Activated CD8-positive, alpha-beta memory T cell treated with anti-CD3 and anti-CD28 coated beads for 36 hours (primary cell): ENCODE measurements at regions not wholly inside any gene's neighbourhood (a gene's known extent, or its start where the extent isn't known, plus 50 kb on each side); places are given as distances from the start of the nearest gene placed in this dataset.

Experiments
- CTCF ChIA-PET: fragments of 350-600 bp; sonication (Branson Sonifier 250); formaldehyde crosslinking; loops from one replicate; lab custom pipeline; 2021; ENCODE audit warnings: antibody characterized with exemption; lab: Charles Lee
- POLR2A ChIA-PET: fragments of 350-600 bp; sonication (Branson Sonifier 250); formaldehyde crosslinking; loops from one replicate; lab custom pipeline; 2021; ENCODE audit warnings: antibody characterized with exemption; lab: Charles Lee

DNA sequence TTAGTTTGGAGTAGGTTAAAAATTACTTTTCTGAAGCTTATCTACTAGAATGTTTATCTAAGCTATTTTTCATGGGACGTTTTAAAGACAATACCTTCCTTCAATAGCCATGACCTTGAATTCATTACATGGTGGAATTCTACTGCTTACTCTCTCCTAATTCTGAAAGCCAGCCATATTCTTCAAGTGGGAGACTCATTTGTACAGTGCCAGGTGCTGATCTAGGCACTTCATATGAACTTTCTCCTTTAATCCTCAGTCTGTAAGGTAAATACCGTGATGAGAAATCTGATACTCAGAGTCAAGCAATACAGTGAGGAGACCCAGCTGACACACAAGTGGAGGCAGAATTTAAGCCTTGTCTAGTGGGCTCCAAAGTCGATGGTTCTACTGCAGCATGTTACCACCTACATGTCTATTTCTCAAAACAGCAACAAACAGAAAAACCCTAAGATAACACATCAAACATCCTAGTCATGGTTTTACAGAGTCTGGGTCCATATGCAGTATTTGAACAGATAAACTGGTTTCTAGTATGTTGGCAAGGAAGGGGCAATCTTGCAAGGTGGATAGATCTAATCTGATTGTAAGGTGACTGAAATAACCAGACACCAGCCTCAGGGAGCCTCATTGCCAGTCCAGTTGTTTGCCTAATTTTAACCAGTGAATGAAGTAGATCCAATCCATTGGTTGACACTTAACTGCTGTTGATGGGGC lies 243.7 kb downstream of the PIK3R1 start:
- ChIA-PET CTCF (interaction anchor here (0.7 to 0.8 kb wide), 3 partner anchors 17 to 172 kb away, joined by 3 read pairs; no protein-coding TSS in a partner anchor), POLR2A (no interaction called here)

DNA sequence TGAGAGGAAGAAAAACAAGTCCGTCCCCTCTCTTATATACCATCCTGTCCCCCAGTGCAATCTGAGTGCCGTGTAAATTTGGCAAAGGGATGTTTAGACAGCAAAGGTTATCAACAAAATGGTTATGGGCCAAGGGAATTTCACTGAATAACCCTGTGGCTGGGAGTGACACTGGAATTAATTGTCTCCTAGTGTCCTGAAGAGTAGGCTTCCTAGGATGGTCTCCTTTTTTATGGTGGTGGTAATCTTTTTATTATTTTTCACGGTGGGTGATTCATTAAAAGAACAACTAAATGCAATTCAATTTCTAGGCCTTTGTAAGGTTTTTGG lies 244.2 kb downstream of the PIK3R1 start:
- ChIA-PET CTCF (interaction anchor here (0.7 to 0.8 kb wide), 3 partner anchors 17 to 172 kb away, joined by 3 read pairs; no protein-coding TSS in a partner anchor), POLR2A (no interaction called here)

DNA sequence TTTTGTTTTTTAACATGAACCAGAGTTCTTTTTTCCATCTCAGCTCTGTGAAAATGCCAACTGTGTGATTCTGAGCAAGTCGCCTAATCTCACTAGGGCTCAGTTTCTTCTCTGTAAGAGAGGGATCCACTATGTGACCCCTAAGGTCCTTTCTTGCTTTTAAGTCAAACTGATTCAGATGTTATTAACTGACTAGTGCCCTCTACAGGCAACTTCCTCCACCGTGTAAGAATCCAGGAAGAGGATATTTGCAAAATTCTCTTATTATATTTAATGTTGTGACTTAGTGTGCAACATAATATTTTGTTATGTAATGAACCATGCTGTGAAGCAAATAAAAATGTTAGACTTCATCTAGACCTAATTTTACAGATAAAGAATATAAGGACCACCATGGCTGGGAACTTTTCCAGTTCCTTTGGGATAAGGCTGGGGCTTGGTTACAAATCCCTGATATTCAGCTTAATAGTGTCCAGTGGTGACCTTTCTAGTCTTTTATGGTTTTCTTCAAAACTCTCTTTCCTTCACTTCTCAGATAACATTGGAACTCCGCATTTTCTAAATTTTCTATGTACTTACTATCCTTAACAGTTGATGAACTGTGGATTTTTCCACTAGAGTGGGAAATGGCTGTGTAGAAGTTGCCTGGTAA lies 244.7 kb downstream of the PIK3R1 start:
- ChIA-PET POLR2A (no interaction called here), CTCF (interaction anchor here (0.7 to 1.5 kb wide), 5 partner anchors 10 to 174 kb away, joined by 3 to 4 read pairs (median 3); no protein-coding TSS in a partner anchor)

DNA sequence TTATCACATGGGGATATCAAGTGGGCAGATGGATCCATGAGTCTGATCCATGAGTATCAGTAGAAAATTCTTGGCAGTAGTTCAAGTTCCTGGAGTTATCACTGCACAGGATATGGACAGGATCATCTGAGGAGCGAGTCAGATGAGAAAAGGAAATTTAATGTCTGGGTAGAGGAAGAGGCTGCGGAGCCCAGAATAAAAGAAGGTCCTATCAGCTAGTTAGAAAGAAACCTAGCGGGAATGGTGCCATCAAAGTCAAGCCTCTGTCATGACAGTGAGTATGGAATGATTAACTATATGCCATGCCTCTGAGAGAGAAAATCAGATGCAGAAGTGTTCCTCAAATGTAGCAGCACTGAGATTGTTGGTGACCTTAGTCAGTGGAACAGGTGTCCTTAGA lies 248.1 kb downstream of the PIK3R1 start:
- ChIA-PET CTCF (interaction anchor here (1.3 kb wide), 1 partner anchor 177 kb away, joined by 3 read pairs; no protein-coding TSS in a partner anchor), POLR2A (no interaction called here)

DNA sequence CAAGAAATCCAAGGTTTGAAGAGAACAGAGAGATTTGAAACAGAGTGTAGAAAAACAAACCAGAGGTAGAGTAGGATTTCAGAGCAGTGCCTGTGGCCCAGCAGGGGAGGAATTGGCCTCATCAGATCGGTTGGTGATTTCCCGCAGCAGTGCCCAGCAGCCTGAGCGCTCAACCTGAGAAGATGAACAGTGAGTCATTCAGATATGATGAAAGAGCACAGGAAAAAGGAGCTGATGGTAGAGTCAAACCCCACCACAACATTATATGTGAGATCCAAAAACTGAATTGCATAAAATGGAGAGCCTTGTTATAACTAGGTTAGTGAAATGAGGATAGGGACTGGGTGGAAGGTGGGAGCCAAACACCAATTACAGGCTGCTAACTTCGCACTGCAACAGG lies 248.9 kb downstream of the PIK3R1 start:
- ChIA-PET POLR2A (interaction anchor here (0.6 to 1.5 kb wide), 3 partner anchors 31 to 197 kb away, joined by 3 to 6 read pairs (median 3); no protein-coding TSS in a partner anchor), CTCF (interaction anchor here (1.3 to 2.0 kb wide), 2 partner anchors 16 to 178 kb away, joined by 3 to 4 read pairs; no protein-coding TSS in a partner anchor)

DNA sequence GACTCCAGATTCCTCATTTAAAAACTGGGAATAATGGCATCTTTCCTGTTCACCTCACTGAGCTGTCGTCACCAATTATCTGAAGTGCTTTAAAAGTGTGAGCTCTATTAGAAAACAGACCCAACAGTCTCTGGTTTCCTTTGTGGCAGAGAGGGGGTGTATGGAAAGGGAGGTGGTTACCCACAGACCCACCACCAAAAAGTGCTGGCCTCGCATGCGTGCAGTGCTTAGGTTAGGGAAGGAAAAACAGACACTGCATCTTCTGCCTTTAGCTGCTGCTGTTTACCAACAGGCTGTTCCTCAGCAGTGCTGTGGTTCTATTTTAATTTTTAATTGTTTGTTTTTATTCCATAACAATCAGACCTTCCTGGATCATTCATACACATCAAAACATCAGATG lies 249.6 kb downstream of the PIK3R1 start:
- POLR2A ChIA-PET: interaction anchor here (0.6 to 1.5 kb wide), 3 partner anchors 31 to 197 kb away, joined by 3 to 6 read pairs (median 3); no protein-coding TSS in a partner anchor
- CTCF ChIA-PET: interaction anchor here (2.0 kb wide), 1 partner anchor 15 kb away, joined by 4 read pairs; no protein-coding TSS in a partner anchor

DNA sequence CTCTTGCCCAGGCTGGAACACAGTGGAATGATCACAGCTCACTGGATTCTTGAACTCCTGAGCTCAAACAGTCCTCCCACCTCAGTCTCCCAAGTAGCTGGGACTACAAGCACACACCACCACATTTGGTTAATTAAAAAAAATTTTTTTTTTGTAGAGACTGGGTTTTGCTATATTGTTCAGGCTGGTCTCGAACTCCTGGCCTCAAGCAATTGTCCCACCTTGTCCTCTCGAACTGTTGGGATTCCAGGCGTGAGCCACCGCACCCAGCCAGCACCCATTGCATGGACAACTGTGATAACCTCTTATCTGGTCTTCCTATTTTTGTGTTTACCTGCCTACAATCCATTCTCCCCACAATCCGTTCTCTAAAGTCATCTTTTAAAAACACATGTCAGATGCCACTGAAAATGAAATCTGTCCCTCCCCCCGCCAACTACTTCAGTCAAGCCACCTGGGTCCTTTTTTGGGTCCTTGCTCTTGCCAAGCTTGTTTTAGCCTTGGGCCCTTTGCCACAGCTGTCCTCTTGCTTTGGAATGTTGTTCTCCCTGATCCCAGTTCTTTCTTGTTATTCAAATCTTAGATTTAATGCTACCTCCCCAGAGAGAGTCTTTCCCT lies 250.5 kb downstream of the PIK3R1 start:
- ChIA-PET POLR2A (no interaction called here), CTCF (interaction anchor here (2.0 kb wide), 1 partner anchor 14 kb away, joined by 4 read pairs; no protein-coding TSS in a partner anchor)

DNA sequence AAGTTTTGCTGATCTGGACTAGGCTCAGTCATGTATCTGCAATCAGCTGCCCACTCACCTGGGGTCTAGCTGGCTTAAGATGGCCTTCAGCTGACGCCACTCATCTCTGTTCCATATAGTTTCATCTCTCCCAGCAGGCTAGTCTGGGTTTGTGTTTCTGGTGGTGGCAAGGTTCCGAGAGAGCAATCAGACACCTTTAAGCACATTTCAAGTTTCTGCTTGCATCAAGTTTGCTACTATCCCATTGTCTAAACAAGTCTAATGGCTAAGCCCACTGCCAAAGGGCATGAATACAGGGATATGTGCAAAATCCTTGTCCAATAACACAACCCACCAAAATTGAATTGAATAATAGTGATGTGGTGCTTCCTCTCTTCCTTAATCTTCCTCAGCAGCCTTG lies 251.7 kb downstream of the PIK3R1 start:
- ChIA-PET POLR2A (no interaction called here), CTCF (no interaction called here)

DNA sequence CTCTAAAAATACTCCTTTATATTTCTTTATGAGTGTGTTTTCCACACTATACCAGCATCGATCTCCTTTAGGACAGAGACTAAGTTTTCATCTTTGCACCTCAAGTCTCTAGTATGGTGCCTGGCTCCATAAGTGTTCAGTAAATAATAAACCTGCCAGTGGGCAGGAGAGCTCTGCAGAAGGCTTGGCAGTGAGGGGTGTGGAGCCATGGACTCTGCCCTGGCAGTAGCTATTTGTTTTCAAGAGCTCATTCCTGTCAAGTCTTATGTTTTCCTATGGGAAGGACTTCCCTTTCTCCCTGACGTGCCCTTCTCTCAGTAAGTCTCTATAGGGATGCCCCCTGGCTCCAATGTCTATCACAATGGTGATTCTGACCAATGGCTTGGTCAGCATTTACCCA lies 252.2 kb downstream of the PIK3R1 start:
- CTCF ChIA-PET: no interaction called here

DNA sequence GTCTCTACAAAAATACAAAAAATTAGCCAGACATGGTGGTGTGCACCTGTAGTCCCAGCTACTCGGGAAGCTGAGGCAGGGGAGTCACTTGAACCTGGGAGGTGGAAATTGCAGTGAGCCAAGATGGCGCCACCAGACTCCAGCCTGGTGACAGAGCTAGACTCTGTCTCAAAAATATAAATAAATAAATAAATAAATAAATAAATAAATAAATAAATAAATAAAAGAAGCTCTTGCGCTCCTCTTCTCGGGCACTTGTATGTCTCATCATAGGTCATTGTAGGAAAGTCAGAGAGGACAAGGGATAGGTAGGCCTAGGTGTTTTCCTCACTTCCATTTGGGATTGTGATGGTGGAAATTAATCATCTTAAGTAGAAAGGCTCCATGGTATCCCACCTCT lies 252.8 kb downstream of the PIK3R1 start:
- CTCF ChIA-PET: no interaction called here
- POLR2A ChIA-PET: no interaction called here

More for the DNA sequence above, 252.2 kb downstream of the PIK3R1 start:
- POLR2A ChIA-PET: no interaction called here

DNA sequence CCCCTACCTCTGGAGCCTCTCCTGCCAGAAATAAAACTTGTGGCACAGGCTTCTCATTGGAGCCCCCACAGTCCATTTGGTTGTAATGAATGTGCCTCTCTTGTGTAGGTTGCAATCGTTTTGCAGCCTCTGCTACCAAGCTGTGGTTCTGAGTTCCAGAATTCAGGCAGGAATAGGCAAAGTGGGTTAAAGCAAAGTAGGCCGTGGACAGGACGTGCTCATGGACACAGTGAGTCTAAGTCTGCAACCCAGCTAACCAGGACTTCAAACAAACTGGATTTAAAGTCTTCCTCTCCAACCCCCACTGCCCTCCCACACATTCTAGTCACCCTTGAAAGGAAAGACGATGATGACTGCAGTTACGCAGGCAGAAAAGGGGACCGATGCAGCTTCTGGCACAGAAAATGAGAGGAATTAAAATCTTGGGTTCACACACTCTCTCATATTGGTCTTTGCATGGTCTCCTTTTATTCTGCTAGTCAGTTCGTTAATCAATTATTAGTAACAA lies 260.0 kb downstream of the PIK3R1 start:
- ChIA-PET CTCF (no interaction called here), POLR2A (no interaction called here)

DNA sequence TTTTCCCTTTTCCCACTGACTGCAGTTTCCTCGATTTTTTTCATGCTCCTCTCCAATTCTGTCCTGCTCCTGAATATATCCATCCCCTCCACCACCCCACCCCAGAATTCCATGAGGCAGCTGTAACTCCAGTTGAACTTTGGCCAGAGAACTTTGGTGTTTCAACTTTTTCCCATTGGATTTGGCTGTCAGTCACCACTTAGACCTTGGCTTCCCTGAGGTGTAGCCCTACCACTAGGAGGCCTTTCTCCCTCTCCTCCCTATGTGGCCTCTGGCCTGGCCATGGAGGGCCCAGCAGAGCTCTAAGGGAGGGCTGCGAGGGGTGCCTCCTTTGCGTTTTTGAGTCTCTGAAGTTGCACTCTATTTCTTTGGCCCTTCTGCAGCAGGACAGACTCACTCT lies 261.3 kb downstream of the PIK3R1 start:
- ChIA-PET POLR2A (no interaction called here), CTCF (no interaction called here)

DNA sequence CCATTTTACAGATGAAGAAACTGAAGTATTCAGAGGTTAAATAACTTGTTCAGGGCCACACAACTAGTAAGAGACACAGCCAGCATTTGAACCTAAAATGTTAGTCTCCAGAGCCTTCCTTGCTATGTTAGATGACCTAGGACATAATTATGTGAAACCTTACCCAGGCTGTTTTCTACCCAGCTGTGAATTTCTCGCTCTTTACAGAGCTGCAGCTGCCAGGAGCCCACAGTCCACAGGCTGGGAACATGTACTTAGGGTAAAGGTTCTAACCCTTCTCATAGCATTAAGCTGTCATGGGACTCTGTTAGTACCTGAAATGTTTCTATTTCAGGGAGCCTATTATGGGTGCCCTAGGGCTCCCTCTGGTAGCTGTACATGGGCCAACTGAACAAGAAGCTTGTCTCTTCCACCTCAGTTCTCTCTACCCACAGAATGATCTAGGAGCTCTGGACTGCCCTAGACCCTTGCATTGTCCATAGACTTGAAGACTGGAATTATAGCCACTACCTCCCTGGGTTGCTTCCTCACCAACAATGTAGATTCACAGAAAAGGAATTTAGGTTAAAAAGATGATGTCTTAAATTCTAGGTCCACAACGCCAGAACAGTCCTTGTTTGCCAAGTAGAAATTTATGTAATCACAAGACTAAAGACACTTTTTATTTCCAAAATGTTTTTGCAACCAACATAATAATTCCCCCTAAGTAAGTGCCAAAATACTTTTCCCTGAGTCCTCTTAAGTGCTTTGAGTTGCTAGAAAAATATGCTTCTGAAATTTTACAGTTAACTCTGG lies 262.9 kb downstream of the PIK3R1 start:
- CTCF ChIA-PET: no interaction called here
- POLR2A ChIA-PET: no interaction called here

DNA sequence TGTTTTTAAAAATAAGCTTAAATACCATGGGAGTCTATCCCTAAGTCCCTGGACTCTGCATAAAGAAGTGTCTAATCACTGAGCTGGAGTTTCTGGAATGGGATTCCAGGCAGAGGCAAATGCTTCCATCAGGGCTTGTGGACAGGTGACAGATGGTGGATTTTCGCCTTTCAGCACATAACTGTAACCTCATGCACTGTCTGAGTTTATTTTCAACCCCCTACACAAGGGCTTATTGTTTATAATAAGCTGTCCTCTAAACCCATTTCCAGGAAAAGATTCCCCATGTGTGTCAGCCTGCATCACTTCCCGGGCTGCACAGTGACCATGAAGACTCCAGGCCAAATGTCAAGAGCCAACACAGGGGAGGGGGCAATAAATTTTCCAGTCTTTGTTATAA lies 264.0 kb downstream of the PIK3R1 start:
- CTCF ChIA-PET: interaction anchor here (1.7 kb wide), 1 partner anchor 15 kb away, joined by 4 read pairs; no protein-coding TSS in a partner anchor
- POLR2A ChIA-PET: no interaction called here

DNA sequence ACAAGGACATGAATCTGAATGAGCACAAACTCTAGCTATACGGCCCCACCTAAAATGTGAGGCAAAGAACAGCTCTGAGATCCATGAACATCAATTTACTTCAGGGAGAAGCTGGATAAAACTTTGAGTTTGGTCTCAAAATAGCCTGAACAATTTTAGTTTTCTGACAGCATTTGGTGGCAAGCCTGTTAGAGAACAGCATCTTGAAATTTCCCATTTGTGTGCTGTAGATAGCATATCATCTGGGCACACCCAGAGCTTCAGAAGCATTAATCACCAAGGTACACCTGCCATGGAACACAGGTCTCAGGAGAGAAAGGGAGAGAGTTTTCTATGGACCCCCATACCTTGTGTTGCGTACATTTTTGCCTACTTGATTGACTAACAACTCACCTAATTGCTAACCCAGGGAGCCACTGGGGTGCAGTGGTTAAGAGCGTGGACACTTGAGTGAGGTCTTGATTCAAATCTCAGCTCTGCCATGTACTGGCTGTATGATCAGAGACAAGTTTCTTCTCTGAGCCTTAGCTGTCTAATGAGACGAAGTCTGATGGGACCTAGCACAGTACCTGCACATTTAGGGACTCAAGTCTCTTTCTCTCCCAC lies 264.9 kb downstream of the PIK3R1 start:
- POLR2A ChIA-PET: no interaction called here
- CTCF ChIA-PET: interaction anchor here (1.7 kb wide), 1 partner anchor 15 kb away, joined by 4 read pairs; no protein-coding TSS in a partner anchor

DNA sequence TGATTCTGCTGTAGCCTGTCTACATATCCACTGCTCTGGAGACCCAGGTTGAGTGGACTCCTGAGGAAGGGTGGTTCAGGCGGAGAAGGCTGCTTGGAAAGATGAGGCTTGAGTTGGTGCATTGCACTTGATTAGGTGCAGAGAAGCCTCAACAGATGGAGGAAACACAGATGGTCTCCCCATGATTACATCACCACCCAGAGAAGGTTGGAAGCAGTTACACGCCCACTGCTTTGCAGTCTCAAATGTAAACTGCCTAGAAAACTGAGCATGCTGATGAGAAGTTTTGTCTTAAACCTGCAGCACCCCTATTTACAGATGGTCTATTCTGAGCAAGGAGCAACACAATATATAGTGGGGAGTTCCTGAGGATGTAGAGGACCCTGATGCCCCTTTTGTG lies 266.6 kb downstream of the PIK3R1 start:
- POLR2A ChIA-PET: no interaction called here

DNA sequence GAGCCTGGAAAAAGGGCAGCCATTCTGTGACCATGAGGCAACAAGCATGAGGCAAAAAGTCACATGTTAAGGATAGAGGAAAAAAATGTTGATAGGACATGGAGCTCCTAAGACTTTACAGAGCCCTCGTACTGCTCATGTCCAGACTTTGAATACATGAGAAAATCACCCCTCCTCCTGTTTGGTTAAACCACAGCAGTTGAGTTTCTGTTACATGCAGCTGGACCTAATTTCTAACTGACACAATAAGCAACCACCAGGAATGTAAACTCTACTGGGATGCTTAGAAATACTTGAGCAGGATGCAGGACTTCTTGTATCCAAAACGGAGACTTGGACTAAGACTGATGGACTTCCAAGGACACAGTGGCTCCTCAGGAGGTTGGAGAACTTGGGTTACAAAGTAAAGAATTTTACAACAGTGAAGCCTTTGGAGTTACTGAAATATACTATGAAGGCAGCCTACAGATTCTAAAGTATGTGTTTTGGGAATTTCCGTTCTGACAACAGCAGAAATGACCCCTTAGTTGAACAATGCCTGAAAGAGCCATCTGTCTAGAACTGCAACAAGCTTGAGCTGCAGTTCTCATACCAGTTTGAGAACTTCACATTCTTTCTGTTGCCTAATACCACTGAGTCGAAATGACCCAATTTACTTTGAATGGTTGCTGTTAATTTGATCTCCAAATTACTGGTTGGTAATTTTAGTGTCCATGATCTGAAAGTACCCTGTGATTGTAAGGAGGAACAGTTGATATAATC lies 268.9 kb downstream of the PIK3R1 start:
- POLR2A ChIA-PET: no interaction called here
- CTCF ChIA-PET: no interaction called here

More for the DNA sequence above, 266.6 kb downstream of the PIK3R1 start:
- CTCF ChIA-PET: no interaction called here

DNA sequence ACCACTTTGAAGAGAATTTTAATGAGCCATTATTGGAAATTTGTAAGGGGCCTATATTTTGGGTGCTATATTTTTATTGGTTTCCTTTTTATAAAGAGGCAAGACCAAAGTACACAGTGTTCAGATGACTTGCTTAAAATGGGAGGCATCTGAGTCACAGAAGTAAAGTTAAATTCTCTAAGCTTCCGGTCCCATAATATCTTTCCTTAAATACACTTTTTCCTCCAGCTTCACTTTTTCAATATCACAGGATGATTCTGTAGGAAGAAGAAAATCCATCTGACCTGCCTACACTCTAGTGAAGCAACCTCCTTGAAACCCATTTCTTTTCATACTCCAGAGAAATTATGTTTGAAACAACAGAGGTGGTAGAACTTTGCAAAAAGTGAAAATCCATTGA lies 274.0 kb downstream of the PIK3R1 start:
- ChIA-PET POLR2A (no interaction called here), CTCF (no interaction called here)
